H1 (cell line): ENCODE measurements at regions not wholly inside any gene's neighbourhood (a gene's known extent, or its start where the extent isn't known, plus 50 kb on each side); places are given as distances from the start of the nearest gene placed in this dataset.

ENCODE experiments used
- CBX5 ChIP-seq: fragments of 300-800, 300-1000 bp; sonication (generic); IDR thresholded peaks from 2 replicates; pipeline ENCODE4 v1.7.1; 2016; ENCODE audit warnings: antibody characterized with exemption, low read length, low read depth
- CHD2 ChIP-seq: IDR thresholded peaks from 2 replicates; pipeline ENCODE4 v1.6.1; 2012; ENCODE audit warnings: low read length, improper control_type of control experiment
- CHD7 ChIP-seq: fragments of 300-600 bp; sonication (generic); IDR thresholded peaks from 2 replicates; pipeline ENCODE4 v1.7.1; 2012; ENCODE audit warnings: low read length, moderate library complexity, mild to moderate bottlenecking, inconsistent platforms; ENCODE audit not compliant: insufficient replicate concordance
- SP2 ChIP-seq: IDR thresholded peaks from 2 replicates; pipeline ENCODE4 v1.6.1; 2012; ENCODE audit warnings: mild to moderate bottlenecking, low read length, inconsistent platforms
- SP4 ChIP-seq: IDR thresholded peaks from 2 replicates; pipeline ENCODE4 v1.6.1; 2012; ENCODE audit warnings: low read length, inconsistent platforms
- SUZ12 ChIP-seq: fragments of 200-600 bp; sonication (generic); IDR thresholded peaks from 2 replicates; pipeline ENCODE4 v1.6.1; 2012; ENCODE audit warnings: mild to moderate bottlenecking, inconsistent platforms, low read length, moderate library complexity, mixed read lengths

GRCh38 chr11:70594606-70595005 lies 196.3 kb downstream of the CTTN start (continued):
- TF ChIP-seq CHD7 (no peak), SP2 (no peak), CHD2 (no peak), SUZ12 (no peak), CBX5 (no peak), SP4 (no peak)
- TF ChIP-seq, all 59 proteins: peak for 0
